ENCODE measurements at regions not wholly inside any gene's neighbourhood (a gene's known extent, or its start where the extent isn't known, plus 50 kb on each side); places are given as distances from the start of the nearest gene placed in this dataset.

DNA sequence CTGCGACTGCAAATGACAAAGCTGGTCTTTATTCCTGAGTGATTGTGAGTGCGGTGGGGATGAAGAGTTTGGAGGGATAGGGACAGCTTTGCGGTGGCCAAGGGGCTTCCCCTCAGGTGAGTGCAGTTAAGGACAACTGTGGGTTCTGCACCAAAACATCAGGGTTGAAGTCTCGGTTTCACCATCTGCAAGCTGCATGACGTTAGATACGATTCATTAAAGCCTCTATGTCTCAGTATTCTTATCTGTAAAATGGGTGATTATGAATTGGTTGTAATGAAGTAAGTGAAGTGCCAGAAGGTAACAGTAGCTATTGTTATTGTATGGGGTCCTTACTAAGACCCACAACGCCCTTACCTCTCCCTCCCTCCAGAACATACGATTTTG is 226.8 kb upstream of the DAPK1 start:
- TF ChIP-seq, protein P1, sequence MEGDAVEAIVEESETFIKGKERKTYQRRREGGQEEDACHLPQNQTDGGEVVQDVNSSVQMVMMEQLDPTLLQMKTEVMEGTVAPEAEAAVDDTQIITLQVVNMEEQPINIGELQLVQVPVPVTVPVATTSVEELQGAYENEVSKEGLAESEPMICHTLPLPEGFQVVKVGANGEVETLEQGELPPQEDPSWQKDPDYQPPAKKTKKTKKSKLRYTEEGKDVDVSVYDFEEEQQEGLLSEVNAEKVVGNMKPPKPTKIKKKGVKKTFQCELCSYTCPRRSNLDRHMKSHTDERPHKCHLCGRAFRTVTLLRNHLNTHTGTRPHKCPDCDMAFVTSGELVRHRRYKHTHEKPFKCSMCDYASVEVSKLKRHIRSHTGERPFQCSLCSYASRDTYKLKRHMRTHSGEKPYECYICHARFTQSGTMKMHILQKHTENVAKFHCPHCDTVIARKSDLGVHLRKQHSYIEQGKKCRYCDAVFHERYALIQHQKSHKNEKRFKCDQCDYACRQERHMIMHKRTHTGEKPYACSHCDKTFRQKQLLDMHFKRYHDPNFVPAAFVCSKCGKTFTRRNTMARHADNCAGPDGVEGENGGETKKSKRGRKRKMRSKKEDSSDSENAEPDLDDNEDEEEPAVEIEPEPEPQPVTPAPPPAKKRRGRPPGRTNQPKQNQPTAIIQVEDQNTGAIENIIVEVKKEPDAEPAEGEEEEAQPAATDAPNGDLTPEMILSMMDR (IDR thresholded peaks at IDR 0.05; ENCODE audit: low read depth, low read length): no peak

DNA sequence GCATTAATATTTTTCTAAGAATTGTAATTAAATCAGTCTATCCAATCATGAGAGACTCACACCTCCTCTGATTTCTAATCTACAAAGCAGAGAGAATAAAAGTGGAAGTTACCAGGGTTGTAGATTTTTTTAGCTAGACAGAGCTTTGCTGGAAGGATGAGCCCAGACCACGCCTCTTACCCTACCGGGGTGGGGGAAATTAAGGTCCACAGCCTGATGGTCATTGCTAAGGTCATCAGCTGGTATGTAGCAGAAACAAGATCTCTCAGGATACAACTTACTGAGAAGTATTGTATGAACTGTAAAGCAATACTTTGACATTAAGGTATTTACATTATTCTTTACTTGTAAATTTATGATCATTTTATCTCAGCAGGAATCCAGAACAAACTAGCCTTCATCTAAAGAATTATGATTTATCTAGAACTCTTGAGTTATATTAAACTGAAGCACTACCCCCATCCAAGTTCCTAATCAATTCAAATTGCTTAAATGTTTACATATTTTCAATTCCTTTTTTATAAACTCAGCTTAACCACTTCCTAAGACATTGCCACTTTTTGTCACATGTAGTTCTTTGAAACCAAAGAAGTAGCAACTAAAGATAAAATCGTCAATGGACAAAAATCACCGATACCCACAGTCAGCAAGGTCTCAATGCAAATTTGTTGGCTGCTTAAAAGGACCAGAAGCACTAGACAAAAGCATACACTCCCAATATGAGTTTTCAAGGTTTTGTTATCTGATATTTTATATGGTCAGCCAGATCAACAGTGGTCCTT is 225.8 kb upstream of the DAPK1 start:
- no peak for DNase-seq (ENCODE audit: extremely low read depth, low read depth)

More for the DNA sequence above, 226.8 kb upstream of the DAPK1 start:
- DNase-seq (ENCODE audit: extremely low read depth, low read depth): no peak

DNA sequence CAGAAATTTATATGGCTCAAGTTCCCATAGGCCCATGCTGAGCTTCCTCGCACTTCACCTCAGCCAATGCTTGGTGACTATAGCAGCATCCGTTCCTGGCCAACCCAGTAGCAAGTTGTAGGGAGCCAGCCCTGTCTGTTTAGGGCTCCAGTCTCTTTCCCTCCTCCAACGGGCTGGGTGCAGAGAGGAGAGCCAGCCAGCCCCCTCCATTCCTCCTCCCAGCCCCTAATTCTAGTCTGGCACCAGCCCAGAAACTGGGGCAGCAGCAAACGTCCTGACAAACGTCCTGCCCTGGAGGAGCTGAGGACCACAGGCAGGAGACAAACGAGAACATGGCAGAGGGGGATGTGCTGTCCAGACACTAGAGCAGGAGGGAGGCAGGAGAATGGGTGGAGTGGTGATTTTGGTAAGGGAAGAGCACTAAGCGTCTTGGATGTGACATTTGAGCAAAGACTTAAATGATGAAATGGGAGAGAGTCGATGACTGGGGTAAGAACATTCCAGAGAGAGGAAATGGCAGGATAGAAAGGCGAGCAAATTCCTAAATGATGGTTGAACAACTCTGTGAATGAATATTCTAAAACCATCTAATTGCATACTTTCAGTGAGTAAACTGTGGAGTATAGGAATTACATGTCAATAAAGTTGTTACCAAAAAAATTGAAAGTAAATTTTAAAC is 222.5 kb upstream of the DAPK1 start:
- TF ChIP-seq, protein P1 (IDR thresholded peaks at IDR 0.05; ENCODE audit: low read depth, low read length): no peak
- DNase-seq (ENCODE audit: extremely low read depth, low read depth): no peak

More for the DNA sequence above, 225.8 kb upstream of the DAPK1 start:
- TF ChIP-seq, protein P1 (IDR thresholded peaks at IDR 0.05; ENCODE audit: low read depth, low read length): no peak

DNA sequence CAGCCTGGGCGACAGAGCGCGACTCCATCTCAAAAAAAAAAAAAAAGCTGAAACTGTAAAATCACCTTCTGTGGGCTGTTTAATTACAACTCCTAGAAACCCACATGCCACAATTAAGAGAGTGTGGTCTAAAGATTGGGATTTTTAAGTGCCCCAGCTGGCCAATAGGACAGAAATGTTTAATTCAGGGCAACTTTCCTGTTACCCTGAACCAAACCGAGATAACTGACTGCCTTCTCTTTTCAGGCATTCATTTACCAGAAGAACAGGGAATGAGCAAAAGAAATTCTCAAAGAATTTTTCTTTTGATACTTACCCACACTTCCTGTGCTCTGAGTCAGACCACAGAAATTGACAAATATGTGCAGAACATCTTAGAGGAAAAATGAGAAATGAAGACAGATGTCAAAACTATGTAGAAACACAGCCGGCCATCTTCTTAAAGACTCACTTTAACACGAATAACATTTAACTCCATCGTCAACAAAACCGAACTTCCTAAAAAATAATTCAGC is 221.3 kb upstream of the DAPK1 start:
- no peak for DNase-seq (ENCODE audit: extremely low read depth, low read depth)
- TF ChIP-seq, protein P1 (IDR thresholded peaks at IDR 0.05; ENCODE audit: low read depth, low read length): no peak

DNA sequence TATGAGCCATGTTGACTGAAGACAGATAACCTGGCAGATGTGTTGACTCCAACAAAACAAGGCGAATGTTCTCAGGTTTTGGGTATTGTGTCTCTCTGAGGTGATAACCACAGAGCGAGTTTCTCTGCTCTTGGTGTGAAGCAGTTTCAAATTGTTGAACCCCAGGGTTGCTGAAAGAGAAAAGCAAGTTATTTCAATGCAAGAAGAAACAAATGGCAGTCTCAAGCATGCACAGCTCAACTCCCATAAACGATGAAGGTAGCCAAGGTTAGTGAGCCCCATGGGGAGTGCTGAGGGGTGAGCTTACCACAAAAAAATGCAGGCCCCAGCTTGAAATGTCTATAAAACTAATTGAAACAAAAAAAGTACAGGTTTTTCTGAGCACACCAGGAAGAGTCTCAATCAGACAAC is 220.8 kb upstream of the DAPK1 start:
- DNase-seq (ENCODE audit: extremely low read depth, low read depth): no peak
- TF ChIP-seq, protein P1 (IDR thresholded peaks at IDR 0.05; ENCODE audit: low read depth, low read length): no peak

DNA sequence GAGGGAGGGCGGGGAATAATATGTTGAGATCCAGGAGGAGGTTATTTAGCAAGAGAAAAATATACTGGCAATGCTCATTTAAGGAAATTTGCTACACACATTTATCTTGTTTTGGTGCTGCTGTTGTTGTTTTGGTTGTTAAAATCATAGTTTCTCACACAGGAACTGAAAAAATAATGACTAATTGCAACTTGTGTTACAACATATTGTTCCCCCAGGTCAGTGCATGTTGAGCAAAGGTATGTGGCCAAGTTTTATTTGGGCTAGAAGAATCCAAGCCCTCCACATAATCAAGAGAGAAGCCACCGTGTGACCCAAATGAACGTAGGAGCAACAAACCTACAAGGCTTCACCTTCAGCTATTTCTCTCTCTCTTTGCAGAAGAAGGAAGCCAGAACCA is 220.3 kb upstream of the DAPK1 start:
- TF ChIP-seq, protein P1 (IDR thresholded peaks at IDR 0.05; ENCODE audit: low read depth, low read length): no peak
- DNase-seq (ENCODE audit: extremely low read depth, low read depth): no peak

Data from AG09319 (cell line).